ENCODE measurements at regions not wholly inside any gene's neighbourhood (a gene's known extent, or its start where the extent isn't known, plus 50 kb on each side); places are given as distances from the start of the nearest gene placed in this dataset.

GRCh38 chr15:88992912-88993376 is 79.8 kb upstream of the MFGE8 start:
- TF ChIP-seq CTCF (IDR thresholded peaks at IDR 0.05; ENCODE audit: low read depth, low read length, poor library complexity, severe bottlenecking) (no peak), EZH2phosphoT487 (IDR thresholded peaks at IDR 0.05; ENCODE audit: borderline replicate concordance, low read length) (no peak)

Measured in DOHH2 (cell line).